ENCODE measurements at regions not wholly inside any gene's neighbourhood (a gene's known extent, or its start where the extent isn't known, plus 50 kb on each side); places are given as distances from the start of the nearest gene placed in this dataset.

DNA sequence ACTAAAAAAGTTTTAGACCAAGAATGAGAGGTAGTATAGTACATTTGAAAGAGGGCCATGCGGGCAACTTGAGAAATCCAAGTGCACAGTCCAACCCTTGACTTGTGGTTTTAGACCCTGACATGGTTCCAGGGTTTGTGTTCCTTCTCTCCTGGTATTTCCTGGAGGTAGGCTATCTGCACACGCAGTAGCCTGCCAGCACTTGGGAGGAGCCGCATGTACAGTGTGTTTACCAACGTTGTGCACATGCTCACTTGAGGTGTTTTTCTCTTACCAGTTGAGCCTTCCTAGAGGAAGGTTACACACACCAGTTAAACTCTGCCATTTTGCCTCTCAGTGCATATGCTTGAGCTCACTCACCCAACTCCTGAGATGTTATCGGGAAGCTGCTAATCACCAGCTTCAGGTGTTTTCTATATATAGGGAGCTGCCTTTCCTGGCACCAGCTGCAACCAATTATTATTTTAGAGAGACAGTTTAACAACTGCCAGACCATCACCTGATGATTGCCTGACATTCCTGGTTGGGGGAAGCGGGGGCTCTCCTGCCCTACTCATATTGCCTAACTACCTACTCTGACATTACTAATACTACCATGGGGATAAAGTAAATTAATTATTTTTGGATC lies 593.4 kb upstream of the TUSC1 start:
- Histone ChIP-seq H3K36me3 (replicated peaks in 1 of 2; ENCODE audit: insufficient read depth in 1 of 2, low read depth in 2 of 2) (no peaks in the 10 kb centered on the region), H3K27me3 (no peaks in the 10 kb centered on the region), H3K9me3 (no peaks in the 10 kb centered on the region), H3K4me3 (no peak overlapping the region), H3K27ac (no peak overlapping the region), H3K4me1 (no peaks in the 10 kb centered on the region)
- DNase-seq (no peak), ATAC-seq (no peak)
- intact Hi-C loops (cut with DNase I) = no loop called here
- 48 to 50% methylated on average over 6 of the region's 6 CpGs for WGBS, 2 donors
- no peak for TF ChIP-seq POLR2A (IDR thresholded peaks at IDR 0.05)
- TF ChIP-seq CTCF (IDR thresholded peaks at IDR 0.05) = no peak

DNA sequence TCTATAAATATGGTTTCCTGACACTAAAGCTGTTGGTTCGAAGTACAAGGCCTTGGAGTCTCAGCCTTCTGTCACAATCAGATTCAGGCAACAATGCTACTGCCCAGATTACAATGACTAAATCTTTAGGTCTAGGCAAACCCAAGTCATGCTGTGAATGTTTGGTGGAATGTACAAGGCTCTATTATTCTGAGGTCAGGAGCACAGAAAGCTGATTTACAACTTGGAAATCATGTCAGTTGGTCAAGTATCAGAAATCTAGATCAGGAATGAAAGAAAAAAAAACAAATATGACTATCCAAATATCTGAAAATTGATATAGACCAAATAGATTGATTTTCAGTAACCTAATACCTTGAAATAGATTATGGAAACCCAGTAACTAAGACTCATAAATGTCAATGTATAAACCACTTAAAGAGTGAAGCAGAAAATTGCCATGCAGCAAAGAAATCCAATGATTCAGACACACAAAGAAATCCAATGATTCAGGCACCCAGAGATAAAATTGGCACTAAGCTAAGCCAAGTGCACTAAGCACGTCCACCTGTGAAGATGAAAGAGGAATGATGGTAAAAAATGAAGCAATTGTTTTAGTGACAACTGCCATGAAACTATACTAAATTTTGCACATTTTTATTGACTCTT lies 588.0 kb upstream of the TUSC1 start:
- no peak for DNase-seq
- Histone ChIP-seq H3K4me1 (no peaks in the 10 kb centered on the region), H3K36me3 (replicated peaks in 1 of 2; ENCODE audit: insufficient read depth in 1 of 2, low read depth in 2 of 2) (no peaks in the 10 kb centered on the region), H3K27me3 (no peaks in the 10 kb centered on the region), H3K4me3 (no peak overlapping the region), H3K9me3 (no peaks in the 10 kb centered on the region), H3K27ac (no peak overlapping the region)
- intact Hi-C loops (cut with DNase I) = no loop called here
- WGBS, 2 donors = 39 to 58% methylated on average over 2 of the region's 2 CpGs
- no peak for ATAC-seq
- TF ChIP-seq POLR2A (IDR thresholded peaks at IDR 0.05) (no peak), CTCF (IDR thresholded peaks at IDR 0.05) (no peak)

DNA sequence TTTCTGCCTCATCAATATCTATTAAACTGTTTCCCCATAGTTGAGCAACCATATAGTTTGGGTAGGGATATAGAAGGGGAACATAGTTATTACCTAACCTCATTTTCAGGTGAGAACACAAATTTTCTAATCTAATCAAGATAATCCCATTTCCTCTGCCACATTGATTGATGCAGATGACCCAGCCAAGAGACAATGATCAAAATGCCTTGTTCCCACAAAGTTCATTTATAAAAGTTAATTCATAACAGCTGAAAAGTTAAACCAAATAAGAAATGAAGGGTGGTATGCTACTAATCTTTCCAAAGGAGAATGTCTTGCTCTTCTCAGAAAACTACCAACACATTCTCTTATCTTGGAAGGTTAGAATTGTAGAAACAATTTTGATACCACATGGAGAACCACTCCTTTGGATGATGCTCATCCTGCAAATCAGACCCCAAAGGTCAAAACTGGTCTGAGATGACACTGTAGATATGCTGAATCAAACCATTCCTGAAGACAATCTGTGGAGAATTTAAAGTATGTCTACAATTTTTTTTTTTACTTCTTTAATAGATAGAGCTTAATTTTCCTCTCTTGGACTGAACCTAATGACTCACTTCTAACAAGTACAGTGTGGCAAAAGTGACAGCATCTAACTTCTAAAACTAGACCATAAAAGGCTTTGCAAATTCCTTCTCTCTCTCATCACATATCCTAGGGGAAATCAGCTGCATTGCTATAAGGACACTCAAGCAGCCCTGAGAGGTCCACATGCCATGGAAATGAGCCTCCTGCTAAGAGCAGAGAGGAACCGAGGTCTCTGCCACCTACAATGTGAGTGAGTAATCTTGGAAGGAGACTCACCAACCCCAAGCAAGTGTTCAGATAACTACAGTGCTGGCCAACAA lies 586.7 kb upstream of the TUSC1 start:
- no peak for DNase-seq
- H3K4me1 ChIP-seq = no peaks in the 10 kb centered on the region
- no peak overlapping the region for H3K4me3 ChIP-seq
- no peak for ATAC-seq
- H3K36me3 ChIP-seq (replicated peaks in 1 of 2; ENCODE audit: insufficient read depth in 1 of 2, low read depth in 2 of 2) = no peaks in the 10 kb centered on the region
- intact Hi-C loops (cut with DNase I) = no loop called here
- no peak overlapping the region for H3K27ac ChIP-seq
- WGBS, 2 donors = 38 to 56% methylated on average over 1 of the region's 1 CpG
- H3K27me3 ChIP-seq = no peaks in the 10 kb centered on the region
- no peaks in the 10 kb centered on the region for H3K9me3 ChIP-seq
- no peak for TF ChIP-seq POLR2A (IDR thresholded peaks at IDR 0.05)
- TF ChIP-seq CTCF (IDR thresholded peaks at IDR 0.05) = no peak

- TF ChIP-seq CTCF (IDR thresholded peaks at IDR 0.05) = no peak
- TF ChIP-seq POLR2A (IDR thresholded peaks at IDR 0.05) = no peak
- Histone ChIP-seq H3K27ac (no peak overlapping the region), H3K27me3 (no peaks in the 10 kb centered on the region), H3K4me3 (no peak overlapping the region), H3K4me1 (no peaks in the 10 kb centered on the region), H3K9me3 (no peaks in the 10 kb centered on the region), H3K36me3 (replicated peaks in 1 of 2; ENCODE audit: insufficient read depth in 1 of 2, low read depth in 2 of 2) (no peaks in the 10 kb centered on the region)
- no peak for ATAC-seq
- intact Hi-C loops (cut with DNase I) = no loop called here
- DNase-seq = no peak
These were observed 585.2 kb upstream of the TUSC1 start for GRCh38 chr9:26263478-26263877.

All from body of pancreas (tissue), 4 donors.